ENCODE measurements at regions not wholly inside any gene's neighbourhood (a gene's known extent, or its start where the extent isn't known, plus 50 kb on each side); places are given as distances from the start of the nearest gene placed in this dataset.
"Not testable (repeated sequence)": the region's sequence is repeated elsewhere in the genome, so short reads cannot be mapped to it uniquely, and the experiment has no call there.

DNA sequence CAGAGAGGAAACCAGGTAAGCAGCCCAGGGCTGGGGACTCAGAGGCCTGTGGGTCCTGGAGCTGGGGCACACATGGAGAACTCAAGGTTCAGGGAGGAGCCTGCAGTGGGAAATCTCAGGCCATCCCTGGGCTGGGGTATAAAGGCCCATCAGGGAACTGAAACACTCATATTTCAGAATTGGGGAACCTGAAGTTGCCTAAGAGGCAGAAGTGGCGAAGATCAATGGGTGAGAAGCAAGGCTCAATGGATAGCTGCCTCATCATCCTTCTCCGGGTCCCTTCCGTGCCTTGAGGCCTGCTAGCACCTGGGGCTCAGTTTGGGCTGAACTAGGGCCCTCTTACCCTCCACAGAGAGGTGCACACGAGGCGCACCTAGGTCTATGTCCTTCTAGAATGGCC, 747.5 kb upstream of the AMELY start:
- peak overlapping the region; percentile 27; the same call in 1 of the 2 replicates for H3K27ac ChIP-seq (ENCODE audit: low read length)
- H3K79me2 ChIP-seq (ENCODE audit: low read length), result no peaks in the 10 kb centered on the region
- no peak overlapping the region for H3K9ac ChIP-seq (ENCODE audit: low read length)
- no peaks in the 10 kb centered on the region for H3K27me3 ChIP-seq (ENCODE audit: low read depth, low read length)
- no peaks in the 10 kb centered on the region for H3K9me3 ChIP-seq (ENCODE audit: insufficient read depth, low read length)
- no peaks in the 10 kb centered on the region for H4K20me1 ChIP-seq (ENCODE audit: insufficient read depth, low read length)
- peaks cover 40% of the 10 kb centered on the region for H3K4me1 ChIP-seq (ENCODE audit: low read length)
- H3K4me3 ChIP-seq (ENCODE audit: low read length), result no peak overlapping the region
- H3K36me3 ChIP-seq (replicated peaks; ENCODE audit: low read depth, low read length), result no peaks in the 10 kb centered on the region
- H3K4me2 ChIP-seq (ENCODE audit: low read length), result peak overlapping the region; percentile 34
- no peak overlapping the region for H2AFZ ChIP-seq (ENCODE audit: low read depth, low read length)
- TF ChIP-seq, protein P1, sequence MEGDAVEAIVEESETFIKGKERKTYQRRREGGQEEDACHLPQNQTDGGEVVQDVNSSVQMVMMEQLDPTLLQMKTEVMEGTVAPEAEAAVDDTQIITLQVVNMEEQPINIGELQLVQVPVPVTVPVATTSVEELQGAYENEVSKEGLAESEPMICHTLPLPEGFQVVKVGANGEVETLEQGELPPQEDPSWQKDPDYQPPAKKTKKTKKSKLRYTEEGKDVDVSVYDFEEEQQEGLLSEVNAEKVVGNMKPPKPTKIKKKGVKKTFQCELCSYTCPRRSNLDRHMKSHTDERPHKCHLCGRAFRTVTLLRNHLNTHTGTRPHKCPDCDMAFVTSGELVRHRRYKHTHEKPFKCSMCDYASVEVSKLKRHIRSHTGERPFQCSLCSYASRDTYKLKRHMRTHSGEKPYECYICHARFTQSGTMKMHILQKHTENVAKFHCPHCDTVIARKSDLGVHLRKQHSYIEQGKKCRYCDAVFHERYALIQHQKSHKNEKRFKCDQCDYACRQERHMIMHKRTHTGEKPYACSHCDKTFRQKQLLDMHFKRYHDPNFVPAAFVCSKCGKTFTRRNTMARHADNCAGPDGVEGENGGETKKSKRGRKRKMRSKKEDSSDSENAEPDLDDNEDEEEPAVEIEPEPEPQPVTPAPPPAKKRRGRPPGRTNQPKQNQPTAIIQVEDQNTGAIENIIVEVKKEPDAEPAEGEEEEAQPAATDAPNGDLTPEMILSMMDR (IDR thresholded peaks at IDR 0.05; ENCODE audit: low read depth, low read length), result no peak
- TF ChIP-seq EZH2phosphoT487 (IDR thresholded peaks at IDR 0.05; ENCODE audit: low read depth), result no peak

DNA sequence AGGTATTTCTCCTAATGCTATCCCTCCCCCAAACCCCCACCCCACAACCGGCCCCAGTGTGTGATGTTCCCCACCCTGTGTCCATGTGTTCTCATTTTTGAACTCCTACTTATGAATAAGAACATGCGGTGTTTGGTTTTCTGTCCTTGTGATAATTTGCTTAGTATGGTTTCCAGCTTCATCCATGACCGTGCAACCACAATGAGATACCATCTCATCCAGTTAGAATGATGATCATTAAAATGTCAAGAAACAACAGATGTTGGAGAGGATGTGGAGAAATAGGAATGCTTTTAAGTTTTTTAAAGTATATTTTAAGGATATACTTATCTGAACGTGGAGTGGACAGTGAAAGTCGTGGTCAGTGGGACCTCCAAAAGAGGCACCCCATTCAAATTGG, 745.0 kb upstream of the AMELY start:
- Histone ChIP-seq H4K20me1 (ENCODE audit: insufficient read depth, low read length) (no peaks in the 10 kb centered on the region), H3K79me2 (ENCODE audit: low read length) (no peaks in the 10 kb centered on the region), H3K4me1 (ENCODE audit: low read length) (peaks cover 47% of the 10 kb centered on the region), H3K9me3 (ENCODE audit: insufficient read depth, low read length) (no peaks in the 10 kb centered on the region), H3K27ac (ENCODE audit: low read length) (no peak overlapping the region), H2AFZ (ENCODE audit: low read depth, low read length) (no peak overlapping the region), H3K36me3 (replicated peaks; ENCODE audit: low read depth, low read length) (no peaks in the 10 kb centered on the region), H3K4me3 (ENCODE audit: low read length) (no peak overlapping the region), H3K4me2 (ENCODE audit: low read length) (no peak overlapping the region), H3K9ac (ENCODE audit: low read length) (no peak overlapping the region), H3K27me3 (ENCODE audit: low read depth, low read length) (no peaks in the 10 kb centered on the region)
- TF ChIP-seq, protein P1 (IDR thresholded peaks at IDR 0.05; ENCODE audit: low read depth, low read length), result no peak
- TF ChIP-seq EZH2phosphoT487 (IDR thresholded peaks at IDR 0.05; ENCODE audit: low read depth), result no peak

DNA sequence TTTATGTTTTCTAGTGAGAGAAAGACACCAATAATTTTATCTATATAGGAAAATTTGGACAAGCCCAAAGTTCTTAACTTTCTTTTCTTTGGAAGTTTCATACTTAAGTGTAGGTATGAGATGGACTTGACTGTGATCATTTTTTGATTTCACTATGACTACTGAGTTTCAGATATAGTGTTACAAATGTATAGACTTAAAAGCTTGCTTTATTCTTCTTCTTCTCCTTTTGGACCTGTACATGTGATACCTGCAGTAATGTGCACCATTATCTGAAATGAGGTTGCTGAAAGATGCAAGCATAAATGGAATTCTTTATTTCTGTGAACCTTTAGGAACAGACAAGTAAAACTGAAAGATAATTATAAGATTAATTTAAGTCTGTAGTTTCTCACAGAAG, 743.4 kb upstream of the AMELY start:
- Histone ChIP-seq H3K36me3 (replicated peaks; ENCODE audit: low read depth, low read length) (no peaks in the 10 kb centered on the region), H3K79me2 (ENCODE audit: low read length) (no peaks in the 10 kb centered on the region), H3K27me3 (ENCODE audit: low read depth, low read length) (no peaks in the 10 kb centered on the region), H2AFZ (ENCODE audit: low read depth, low read length) (no peak overlapping the region), H3K9me3 (ENCODE audit: insufficient read depth, low read length) (no peaks in the 10 kb centered on the region), H4K20me1 (ENCODE audit: insufficient read depth, low read length) (no peaks in the 10 kb centered on the region), H3K4me1 (ENCODE audit: low read length) (peaks cover 47% of the 10 kb centered on the region), H3K9ac (ENCODE audit: low read length) (peak overlapping the region; percentile 17; the same call in 1 of the 2 replicates), H3K27ac (ENCODE audit: low read length) (peak overlapping the region; percentile 82), H3K4me2 (ENCODE audit: low read length) (peak overlapping the region; percentile 53), H3K4me3 (ENCODE audit: low read length) (0 out of 2 replicates have a peak overlapping the region, but pooled peaks have one; percentile 16)
- TF ChIP-seq, protein P1 (IDR thresholded peaks at IDR 0.05; ENCODE audit: low read depth, low read length), result no peak
- no peak for TF ChIP-seq EZH2phosphoT487 (IDR thresholded peaks at IDR 0.05; ENCODE audit: low read depth)

DNA sequence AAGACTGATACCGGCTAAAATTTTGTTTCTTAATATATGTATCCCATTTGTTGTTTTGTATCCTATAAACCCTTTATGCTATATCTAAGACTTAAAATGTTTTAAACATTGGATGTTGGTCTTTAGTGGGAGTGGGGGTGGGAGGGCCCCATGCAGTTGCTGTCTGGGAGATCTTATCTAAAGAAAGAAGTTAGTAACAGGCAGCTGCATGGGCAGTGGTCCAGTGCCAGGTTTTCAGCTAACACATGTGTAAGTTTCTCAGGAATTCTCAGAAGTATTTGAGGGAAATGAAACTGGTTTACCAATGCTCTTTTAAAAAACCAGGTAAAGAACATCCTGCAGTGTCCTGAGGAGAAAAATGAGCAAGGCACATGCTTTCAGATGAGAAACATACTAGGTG, 738.3 kb upstream of the AMELY start:
- not testable (repeated sequence) for H3K27ac ChIP-seq (ENCODE audit: low read length); H3K27me3 ChIP-seq (ENCODE audit: low read depth, low read length); H3K9me3 ChIP-seq (ENCODE audit: insufficient read depth, low read length); H2AFZ ChIP-seq (ENCODE audit: low read depth, low read length); H3K79me2 ChIP-seq (ENCODE audit: low read length); H3K4me3 ChIP-seq (ENCODE audit: low read length); H4K20me1 ChIP-seq (ENCODE audit: insufficient read depth, low read length); H3K4me2 ChIP-seq (ENCODE audit: low read length); H3K36me3 ChIP-seq (replicated peaks; ENCODE audit: low read depth, low read length); H3K9ac ChIP-seq (ENCODE audit: low read length)
- H3K4me1 ChIP-seq (ENCODE audit: low read length), result peaks cover 14% of the 10 kb centered on the region

Data from OCI-LY3 (cell line).